Activated CD4-positive, alpha-beta T cell treated with anti-CD3 and anti-CD28 coated beads, Interleukin-2, amount 50 U/mL, for 16 hours (primary cell): ENCODE measurements at regions not wholly inside any gene's neighbourhood (a gene's known extent, or its start where the extent isn't known, plus 50 kb on each side); places are given as distances from the start of the nearest gene placed in this dataset.

Source experiments
- DNase-seq: peaks from one replicate; pipeline ENCODE4 v3.0.0-alpha.2; 2020

DNA sequence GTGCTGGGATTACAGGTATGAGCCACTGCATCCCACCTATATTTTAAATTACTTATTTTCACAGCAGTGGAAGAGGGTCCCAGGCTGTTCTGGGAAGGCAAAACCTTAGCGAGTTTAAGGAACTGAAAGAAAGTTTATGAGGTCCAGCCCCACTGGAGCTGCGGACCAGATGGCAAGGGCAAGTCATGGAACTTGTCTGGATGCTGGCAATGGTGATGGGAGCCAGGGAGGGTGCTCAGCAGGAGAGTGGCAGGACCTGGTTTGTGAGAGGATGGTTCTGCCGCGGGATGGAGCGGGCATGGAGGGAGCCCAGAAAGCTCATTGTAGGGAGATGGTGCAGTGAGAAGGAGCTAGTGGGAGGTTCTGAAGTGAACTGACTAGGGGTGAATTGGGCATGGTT, 50.6 kb upstream of the SLC45A1 start:
- no peak for DNase-seq

DNA sequence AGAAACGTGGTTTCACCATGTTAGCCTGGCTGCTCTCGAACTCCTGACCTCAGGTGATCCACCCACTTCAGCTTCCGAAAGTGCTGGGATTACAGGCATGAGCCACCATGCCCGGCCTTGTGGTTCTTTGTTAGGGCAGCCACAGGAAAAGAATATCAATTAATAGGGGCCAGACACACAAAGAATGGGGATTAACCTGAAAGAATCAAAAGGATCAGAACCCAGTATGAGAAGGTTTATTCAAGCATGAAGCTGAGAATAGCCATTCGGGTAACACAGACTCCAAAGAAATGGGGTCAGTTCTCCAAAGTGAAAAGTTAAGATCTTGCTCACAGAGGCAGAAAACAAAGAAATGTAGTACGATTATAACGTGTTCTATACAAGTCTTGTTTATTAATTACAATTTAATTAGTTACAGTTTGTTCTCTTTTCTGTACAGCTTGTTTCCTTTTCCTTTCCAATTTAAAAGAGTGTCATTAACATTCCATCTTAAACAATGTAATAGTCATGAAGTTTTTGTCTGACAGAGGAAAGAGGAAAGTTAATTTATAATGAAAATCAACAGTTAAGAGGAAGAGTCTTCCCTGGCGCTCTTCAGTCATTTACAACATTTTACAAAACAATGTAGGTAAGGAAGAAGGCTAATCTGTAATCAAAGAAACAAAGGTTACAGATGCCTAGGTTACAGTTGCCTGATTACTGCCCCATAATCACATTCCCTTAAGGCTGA, 51.3 kb upstream of the SLC45A1 start:
- DNase-seq: no peak

DNA sequence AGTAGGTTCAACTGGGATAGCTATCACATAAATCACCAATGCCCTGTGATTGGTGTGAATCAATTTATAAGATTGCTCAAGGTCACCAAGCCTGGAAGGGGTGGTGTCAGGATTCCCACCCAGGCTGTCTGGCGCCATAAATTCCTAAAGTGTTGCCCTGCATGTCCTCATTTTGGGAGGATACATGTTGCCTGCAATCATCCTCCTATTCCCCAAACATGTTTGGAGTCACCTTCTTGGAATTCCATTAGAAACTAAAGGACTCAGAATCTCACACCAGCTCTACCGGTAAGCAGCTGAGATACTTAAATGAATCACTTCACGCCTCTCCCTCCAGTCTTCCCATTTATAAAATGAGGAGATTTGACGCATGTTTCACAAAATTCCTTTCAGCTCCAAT, 54.1 kb upstream of the SLC45A1 start:
- DNase-seq: no peak

DNA sequence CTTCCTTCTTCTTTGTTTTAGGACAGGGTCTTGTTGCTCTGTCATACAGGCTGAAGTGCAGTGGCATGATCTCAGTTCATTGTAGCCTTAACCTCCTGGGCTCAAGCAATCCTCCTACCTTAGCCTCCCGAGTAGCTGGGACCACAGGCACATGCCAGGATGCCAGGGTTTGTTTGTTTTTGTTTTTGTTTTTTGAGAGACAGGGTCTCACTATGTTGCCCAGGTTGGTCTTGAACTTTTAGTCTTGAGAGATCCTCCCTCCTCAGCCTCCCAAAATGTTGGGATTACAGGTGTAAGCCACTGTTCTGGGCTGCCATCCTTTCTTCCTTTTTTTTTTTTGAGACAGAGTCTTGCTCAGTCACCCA, 56.5 kb upstream of the SLC45A1 start:
- no peak for DNase-seq

DNA sequence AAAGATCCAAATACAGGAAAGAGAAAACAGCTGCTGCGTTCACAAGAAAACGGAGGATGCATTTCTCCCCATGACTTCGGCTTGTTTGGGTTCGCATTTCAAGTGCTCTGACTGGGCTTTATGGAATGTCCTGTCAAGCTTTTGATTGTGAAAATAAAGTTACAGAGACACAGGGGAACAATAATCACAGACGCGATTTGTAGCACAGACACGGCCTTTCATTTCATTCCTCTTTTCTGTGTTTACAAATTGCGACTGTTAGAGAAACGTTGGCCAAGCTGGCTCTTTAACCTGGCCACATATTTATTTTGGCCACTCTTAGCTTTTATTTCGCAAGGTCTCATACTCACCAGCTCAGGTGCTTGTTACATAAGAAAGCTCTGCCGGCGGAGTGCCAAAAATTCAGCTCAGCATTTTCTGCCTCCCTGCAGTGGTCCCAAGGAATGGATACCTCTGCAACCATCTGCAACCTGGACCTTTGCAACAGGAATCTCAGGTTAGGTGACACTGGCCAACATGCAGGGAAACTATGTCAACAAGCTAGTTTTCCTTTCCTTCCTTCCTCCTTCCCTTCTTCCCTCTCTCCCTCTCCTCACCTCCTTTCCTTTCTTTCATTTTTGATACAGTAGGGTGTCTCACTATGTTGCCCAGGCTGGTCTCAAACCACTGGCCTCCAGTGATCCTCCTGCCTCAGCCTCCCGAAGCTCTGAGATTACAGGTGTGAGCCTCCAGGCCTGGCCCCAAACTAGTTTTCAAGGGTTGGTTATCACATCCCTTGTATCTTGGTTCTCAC, 58.2 kb upstream of the SLC45A1 start:
- no peak for DNase-seq

- DNase-seq: no peak
Observed at GRCh38 chr1:8257621-8258020, 60.3 kb upstream of the SLC45A1 start.

GRCh38 chr1:8256321-8256720, 61.6 kb upstream of the SLC45A1 start:
- no peak for DNase-seq

DNA sequence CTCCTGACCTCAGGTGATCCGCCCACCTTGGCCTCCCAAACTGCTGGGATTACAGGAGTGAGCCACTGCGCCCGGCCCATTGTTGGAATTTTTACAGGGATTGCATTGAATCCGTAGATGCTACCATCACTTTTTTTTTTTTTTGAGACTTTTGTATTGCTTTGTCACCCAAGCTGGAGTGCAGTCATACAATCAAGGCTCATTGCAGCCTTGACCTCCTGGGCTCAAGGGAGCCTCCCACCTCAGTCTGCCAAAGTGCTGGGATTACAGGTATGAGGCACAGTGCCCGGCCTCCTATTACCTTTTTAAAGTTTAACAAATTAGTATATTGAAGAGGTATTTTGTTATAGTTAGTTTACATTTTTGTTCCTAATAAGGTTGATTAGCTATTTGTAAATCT, 62.2 kb upstream of the SLC45A1 start:
- no peak for DNase-seq

DNA sequence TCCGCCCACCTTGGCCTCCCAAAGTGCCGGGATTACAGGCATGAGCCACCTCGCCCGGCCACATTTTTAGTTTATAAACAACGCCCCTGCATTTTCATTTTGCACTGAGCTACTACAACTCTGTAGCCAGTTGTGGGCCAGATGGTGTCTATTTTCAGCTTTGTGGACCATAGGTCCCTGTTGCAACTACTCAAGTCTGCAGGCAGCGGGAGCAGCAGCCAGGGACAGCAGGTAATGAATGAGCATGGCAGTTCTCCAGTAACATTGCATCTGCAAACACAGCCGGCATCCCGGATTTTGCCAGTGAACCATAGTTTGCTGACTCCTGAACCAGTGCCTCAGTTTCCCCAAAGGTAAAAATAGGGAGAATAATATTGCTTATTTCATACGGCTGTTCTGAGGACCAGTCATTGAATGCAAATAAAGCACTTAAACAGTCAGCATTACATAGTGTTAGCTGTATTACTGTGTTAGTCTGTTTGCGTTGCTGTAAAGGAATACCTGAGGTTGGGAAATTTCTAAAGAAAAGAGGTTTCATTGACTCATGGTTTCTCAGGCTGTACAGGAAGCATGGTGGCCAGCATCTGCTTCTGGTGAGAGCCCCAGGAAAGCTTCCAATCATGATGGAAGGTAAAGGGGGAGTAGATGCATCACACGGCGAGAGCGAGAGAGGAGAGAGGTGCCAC, 65.5 kb upstream of the SLC45A1 start:
- DNase-seq: no peak

- DNase-seq: no peak
Observed at GRCh38 chr1:8251635-8252034, 66.3 kb upstream of the SLC45A1 start.

DNA sequence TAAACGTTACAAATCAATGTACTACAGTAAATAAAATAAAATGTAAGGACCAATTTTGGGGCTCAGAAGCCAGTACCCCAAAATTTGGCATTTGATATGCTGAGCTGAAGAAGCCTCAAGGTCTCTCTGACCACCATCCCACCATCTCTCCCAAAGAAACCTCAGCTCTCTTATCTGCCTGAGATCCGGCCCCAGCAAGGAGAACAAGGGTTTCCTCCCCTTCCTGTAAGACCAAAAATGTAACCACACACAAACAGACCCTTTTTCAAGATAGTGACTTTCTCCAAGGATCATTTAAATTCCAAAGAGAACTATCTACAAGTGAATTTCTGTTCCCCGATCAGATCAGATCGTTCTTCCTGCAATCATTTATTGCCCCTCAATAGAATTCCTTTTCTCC, 68.1 kb upstream of the SLC45A1 start:
- no peak for DNase-seq

GRCh38 chr1:8247811-8248436, 70.0 kb upstream of the SLC45A1 start:
- no peak for DNase-seq

GRCh38 chr1:8244304-8244703, 73.6 kb upstream of the SLC45A1 start:
- no peak for DNase-seq

GRCh38 chr1:8242498-8242897, 75.4 kb upstream of the SLC45A1 start:
- no peak for DNase-seq

GRCh38 chr1:8241417-8242014, 76.4 kb upstream of the SLC45A1 start:
- DNase-seq: no peak

- DNase-seq: no peak
Observed at GRCh38 chr1:8239306-8240023, 78.4 kb upstream of the SLC45A1 start.

- DNase-seq: no peak
Observed at GRCh38 chr1:8239039-8239305, 78.9 kb upstream of the SLC45A1 start.

DNA sequence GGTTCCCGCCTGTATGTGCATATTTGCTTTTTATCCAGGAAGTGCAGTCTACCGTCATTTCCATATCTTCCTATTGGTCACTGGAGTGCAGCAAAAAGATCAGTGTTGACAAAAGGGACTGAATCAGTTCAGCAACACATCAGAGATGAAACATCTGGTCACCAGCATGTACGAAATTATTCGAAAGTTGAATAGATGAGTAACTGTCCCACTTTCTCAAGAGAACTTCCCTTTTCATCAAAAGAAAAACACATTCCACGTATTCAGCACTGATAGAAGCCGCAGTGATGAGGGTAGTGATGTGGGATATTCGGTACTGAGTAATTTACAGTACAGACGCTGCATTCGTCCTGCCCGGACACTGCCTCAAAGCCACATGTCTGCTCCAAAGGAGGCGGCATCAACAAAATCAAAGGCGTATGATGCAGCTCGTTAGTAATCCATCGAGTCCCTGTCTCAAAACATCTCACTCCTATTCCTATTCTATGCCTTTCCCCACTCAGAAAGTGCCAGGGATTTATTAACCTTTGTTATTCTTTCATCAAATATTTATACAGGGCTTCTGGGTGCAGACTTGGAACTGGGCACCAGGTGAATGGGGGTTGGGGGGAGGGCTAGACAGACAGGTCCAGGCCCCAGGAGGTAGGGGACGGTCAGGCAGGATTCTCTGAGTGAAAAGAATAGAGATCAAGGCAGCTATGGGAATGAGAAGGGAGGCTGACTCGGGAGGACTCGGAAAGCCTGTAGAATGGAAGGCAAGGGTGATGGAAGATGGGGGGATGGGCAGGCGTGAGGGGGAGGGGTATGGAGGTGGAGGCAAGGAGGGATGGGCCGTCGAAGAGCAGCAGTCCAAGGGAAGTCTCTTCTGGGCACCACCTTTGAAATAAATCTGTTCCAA, 79.5 kb upstream of the SLC45A1 start:
- DNase-seq: no peak

DNA sequence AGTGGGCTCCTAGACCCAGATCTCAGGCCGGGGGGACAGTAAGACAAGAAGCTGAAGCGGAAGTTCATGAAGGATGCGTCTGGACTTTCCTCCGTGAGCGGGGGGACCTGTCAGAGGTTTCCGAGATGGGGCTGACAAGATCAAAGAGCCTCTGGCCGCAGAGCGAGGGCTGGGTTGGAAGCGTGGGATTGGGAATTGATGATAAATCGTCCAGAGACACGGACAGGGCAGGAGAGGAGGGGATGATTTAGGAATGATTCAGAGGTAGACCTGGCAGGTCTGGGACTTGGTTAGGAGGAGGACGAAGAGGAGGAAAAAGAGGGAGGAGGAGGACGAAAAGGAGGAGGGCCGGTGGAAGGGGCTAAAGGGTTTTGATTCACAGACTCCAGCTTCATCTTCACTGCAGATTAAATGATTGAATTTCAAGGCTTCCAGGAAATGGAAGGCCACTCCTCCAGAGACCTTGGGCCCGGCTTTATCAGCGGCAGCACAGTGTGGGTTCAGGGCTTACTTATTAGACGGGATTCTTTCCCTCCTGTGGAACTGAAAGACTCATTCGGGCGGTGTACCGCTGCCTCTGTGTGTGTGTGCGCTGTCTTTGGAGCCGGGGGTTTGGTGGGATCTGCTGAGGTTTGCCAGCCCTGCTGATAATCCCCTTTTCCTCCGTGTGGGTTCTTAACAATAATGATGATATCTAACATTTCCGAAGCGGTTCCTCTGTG, 85.7 kb upstream of the SLC45A1 start:
- no peak for DNase-seq

- DNase-seq: no peak
Observed at GRCh38 chr1:8230292-8230621, 87.7 kb upstream of the SLC45A1 start.

DNA sequence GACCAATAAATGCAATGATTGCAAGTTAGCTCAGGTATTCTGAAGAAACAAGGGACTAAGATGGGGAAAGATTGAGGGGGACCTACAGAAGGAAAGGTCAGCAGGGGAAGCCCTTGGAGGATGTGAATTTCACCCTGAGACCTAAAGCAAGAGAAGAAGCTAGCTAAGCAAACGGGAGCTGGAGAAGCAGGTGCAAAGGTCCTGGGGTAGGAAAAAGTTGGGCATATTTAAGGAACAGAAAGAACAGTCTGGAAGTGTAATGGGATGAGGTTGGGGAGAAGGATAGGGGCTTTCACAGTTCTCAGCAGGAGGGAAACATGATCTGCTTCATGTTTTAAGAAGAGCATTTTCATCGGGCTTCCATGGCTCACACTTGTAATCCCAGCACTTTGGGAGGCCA, 89.7 kb upstream of the SLC45A1 start:
- no peak for DNase-seq
